ENCODE measurements at regions not wholly inside any gene's neighbourhood (a gene's known extent, or its start where the extent isn't known, plus 50 kb on each side); places are given as distances from the start of the nearest gene placed in this dataset.

DNA sequence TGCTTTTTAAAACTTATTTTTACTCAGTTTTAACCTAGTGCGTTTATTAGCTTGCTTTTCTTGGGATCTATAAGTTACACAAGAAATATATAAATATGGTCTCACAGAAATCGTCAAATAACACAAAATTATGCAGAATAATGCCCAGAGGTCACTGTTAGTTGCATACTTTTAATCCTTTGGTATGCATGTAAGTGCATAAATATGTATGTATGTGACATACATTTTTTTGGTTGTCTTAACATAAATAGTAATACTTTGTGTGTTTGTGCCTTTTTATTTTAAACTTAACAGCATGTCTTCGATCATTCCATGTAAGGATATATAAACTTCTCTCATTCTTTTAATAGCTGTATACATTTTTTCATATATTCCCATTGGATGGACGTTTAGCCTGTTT lies 459.6 kb downstream of the PCNX1 start:
- TF ChIP-seq, protein P1, sequence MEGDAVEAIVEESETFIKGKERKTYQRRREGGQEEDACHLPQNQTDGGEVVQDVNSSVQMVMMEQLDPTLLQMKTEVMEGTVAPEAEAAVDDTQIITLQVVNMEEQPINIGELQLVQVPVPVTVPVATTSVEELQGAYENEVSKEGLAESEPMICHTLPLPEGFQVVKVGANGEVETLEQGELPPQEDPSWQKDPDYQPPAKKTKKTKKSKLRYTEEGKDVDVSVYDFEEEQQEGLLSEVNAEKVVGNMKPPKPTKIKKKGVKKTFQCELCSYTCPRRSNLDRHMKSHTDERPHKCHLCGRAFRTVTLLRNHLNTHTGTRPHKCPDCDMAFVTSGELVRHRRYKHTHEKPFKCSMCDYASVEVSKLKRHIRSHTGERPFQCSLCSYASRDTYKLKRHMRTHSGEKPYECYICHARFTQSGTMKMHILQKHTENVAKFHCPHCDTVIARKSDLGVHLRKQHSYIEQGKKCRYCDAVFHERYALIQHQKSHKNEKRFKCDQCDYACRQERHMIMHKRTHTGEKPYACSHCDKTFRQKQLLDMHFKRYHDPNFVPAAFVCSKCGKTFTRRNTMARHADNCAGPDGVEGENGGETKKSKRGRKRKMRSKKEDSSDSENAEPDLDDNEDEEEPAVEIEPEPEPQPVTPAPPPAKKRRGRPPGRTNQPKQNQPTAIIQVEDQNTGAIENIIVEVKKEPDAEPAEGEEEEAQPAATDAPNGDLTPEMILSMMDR (IDR thresholded peaks at IDR 0.05; ENCODE audit: extremely low read depth in 1 of 2, insufficient read depth in 1 of 2, low read depth in 1 of 2, low read length in 2 of 2), result no peak
- TF ChIP-seq, protein P2, sequence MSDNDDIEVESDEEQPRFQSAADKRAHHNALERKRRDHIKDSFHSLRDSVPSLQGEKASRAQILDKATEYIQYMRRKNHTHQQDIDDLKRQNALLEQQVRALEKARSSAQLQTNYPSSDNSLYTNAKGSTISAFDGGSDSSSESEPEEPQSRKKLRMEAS (IDR thresholded peaks at IDR 0.05; ENCODE audit: insufficient read depth, insufficient read length), result no peak
- TF ChIP-seq JUN (IDR thresholded peaks at IDR 0.05; ENCODE audit: borderline replicate concordance, insufficient read depth, insufficient read length, low read depth) (no peak), POLR2A (IDR thresholded peaks at IDR 0.05; ENCODE audit: low read depth, low read length) (no peak), POLR2AphosphoS5 (IDR thresholded peaks at IDR 0.05; ENCODE audit: insufficient read depth, low read depth, low read length) (no peak), EZH2 (IDR thresholded peaks at IDR 0.05; ENCODE audit: borderline replicate concordance, low read depth, low read length, severe bottlenecking) (no peak), GATA2 (IDR thresholded peaks at IDR 0.05; ENCODE audit: insufficient read depth, insufficient read length, low read depth, low read length) (no peak), MYC (IDR thresholded peaks at IDR 0.05; ENCODE audit: low read depth, low read length) (no peak), FOS (IDR thresholded peaks at IDR 0.05; ENCODE audit: borderline replicate concordance, insufficient read depth, low read length) (no peak)
